Fibroblast of skin of left quadriceps (primary cell): ENCODE measurements at regions not wholly inside any gene's neighbourhood (a gene's known extent, or its start where the extent isn't known, plus 50 kb on each side); places are given as distances from the start of the nearest gene placed in this dataset.
"Not testable (repeated sequence)": the region's sequence is repeated elsewhere in the genome, so short reads cannot be mapped to it uniquely, and the experiment has no call there.

ENCODE experiments used
- DNase-seq, 2 experiments: peaks; one replicate each; pipeline ENCODE4 v3.0.0-alpha.2; 2013; ENCODE audit warnings: low read depth in 2 of 2

DNA sequence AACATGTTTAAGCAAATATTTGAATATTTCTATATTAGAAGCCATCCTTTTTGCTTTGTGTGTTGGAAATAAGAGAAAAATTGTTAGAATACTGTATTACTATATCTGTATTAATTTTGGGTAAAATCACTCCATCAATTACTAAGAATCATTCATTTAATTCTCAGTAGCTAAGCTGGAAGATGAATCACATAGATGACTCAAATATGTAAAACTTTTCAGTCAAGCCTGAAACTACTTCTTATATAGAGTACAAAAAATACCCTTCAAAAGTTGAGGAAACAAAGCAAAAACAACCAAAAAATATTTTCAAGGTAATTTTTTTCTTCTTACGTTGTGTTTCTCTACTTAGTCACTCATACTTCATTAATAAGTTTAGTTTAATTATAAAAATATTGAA, 205.7 kb upstream of the ROBO1 start:
- no peak for DNase-seq

DNA sequence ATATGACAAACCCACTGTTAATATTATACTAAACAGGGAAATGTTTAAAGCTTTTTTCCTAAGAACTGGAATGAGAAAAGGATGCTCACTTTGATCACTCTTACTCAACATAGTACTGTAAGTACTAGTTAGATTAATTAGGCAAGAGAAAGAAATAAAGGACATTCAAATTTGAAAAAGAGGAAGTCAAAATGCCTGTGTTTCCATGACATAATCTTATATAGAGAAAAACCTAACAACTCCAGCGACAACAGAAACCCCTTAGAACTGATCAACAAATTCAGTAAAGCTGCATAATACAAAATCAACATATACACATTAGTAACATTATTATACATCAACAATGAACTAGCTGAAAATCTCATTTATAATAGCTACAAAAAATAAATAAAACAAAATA, 200.6 kb upstream of the ROBO1 start:
- DNase-seq: no peak

DNA sequence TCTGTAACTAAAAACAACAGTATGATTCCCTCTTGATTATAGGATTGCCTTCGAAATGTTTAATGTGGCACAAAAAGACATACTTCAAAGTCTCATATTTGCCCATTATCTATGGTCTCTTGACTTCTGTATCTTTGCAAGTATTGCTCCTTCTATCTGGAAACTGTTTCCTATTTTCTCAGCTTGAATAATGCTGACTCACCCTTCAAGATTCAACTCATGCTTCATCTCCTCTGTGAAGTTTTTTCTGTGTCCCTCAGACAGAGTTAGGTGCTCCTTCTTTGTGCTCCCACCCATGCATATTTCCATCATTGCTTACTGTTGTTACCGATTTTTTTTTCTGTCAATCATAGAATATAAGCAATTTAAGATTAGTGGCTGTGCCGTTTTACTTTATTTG, 192.8 kb upstream of the ROBO1 start:
- DNase-seq: no peak

DNA sequence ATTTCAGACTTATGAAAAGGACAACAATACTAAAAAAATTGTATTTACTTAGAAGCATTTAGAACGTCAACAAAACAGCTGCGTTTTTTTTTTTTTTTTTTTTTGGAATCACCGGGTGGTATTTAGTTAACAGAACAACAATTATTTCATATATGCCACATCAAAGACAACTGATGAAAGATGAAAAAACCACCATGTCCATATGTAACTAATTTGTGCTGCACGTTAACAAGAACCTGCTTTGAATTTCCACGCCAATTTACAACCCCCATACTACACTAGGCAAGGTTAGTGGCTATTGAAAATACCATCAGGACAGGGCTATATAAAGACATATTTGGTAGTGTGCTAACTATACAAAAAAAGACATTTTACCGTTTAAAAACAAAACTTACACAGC, 189.3 kb upstream of the ROBO1 start:
- no peak for DNase-seq

DNA sequence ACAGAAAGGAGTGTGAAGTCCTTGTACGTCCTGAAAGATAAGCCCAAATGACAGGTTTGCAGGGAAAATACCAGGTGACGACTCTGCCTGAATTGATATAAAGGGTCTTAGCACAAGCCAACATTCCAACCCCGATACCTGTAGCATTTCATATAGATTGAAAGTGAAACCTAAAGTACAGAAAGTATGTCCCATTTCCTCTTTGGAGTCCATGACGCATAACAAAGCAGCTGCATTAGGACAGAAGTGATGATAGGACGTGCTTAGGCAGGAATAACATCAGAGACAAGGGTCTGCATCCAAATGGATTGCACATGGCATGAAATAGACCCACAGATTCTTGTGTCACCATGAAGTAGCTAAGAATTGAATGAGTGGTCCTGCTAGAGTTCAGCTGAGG, 187.0 kb upstream of the ROBO1 start:
- DNase-seq: no peak

DNA sequence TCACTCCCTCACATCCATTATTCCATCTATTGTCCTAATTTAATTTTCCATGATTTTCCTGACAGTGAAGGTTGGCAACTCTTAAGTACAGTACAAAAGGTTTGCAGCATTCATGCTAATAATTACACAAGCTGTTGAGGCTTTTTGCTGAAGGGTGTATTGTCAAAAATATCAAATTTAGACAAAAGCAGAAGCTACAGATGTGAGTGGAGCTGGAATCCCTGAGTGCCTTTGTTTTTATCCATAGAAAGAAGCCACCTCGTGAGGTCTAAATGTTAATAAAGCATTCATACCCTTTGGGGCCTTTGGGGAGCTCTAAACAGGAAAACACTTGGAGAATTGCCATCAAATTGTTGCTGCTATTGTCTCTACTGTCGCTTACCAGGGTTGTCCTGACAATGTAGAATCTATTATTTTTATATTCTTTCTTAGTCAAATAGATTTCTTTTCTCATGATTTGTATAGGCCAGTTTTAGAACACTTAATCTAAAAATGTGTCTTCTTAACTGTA, 185.8 kb upstream of the ROBO1 start:
- no peak for DNase-seq

DNA sequence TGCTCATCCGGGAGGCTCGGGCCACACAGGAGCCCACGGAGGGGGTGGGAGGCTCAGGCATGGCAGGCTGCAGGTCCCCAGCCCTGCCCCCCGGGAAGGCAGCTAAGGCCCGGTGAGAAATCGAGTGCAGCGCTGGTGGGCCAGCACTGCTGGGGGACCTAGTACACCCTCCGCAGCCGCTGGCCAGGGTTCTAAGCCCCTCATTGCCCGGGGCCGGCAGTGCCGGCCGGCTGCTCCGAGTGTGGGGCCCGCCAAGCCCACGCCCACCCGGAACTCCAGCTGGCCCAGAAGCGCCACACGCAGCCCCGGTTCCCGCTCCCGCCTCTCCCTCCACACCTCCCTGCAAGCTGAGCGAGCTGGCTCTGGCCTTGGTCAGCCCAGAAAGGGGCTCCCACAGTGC, 183.6 kb upstream of the ROBO1 start:
- DNase-seq: not testable (repeated sequence)

DNA sequence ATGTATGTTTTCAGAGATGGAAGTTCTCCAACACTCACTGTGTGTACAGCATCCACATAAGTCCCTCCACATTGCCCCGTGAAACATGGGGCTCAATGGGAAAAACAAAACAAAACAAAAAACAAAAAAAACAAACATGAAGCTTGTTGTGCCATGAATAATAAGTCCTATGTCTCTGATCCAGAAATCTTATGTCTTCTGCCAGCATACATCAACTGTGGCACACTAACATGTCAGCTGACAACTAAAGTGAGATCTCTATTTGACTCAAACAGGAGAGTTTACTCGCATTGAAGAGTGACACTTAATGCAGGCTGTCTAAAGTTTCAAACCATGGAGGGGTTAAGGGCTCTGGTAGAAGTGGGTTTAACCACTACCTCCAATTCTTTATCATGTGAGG, 180.2 kb upstream of the ROBO1 start:
- no peak for DNase-seq

DNA sequence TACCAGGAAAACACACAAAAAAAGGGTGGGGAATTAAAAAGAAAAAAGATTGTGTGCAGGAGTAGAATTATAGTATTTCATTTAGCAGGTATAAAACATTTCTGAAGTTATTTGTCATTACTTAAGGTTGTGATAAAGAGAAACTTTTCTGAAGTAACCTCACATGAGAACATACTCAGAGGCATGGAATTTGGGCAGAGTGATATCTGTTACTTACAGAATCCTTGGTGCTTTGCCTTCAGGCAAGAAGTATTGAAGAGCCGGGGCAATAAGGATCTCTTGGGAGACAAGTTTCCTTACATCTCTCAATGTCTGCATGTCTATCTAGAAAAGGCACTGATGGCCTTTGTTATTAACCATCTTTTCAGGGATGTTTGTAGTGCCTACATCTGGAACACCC, 179.7 kb upstream of the ROBO1 start:
- no peak for DNase-seq

DNA sequence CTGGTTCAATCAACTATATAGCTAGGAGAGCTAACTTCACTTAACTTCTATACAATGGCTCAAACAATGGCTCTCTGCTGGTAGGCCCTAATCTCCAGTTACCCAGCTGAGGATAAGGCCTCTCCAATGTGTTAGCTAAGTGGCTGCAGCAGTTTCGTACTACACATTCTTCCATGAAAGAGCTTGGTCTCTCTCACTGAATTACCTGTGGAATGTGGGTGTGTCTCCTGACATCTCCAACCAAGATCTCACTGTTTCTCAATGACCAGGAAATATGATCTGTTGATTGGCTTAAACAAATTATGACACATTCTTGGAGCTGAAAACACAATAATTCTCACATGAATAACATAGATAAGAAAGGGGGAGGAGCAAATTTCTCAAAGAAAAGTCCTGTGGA, 169.8 kb upstream of the ROBO1 start:
- no peak for DNase-seq

DNA sequence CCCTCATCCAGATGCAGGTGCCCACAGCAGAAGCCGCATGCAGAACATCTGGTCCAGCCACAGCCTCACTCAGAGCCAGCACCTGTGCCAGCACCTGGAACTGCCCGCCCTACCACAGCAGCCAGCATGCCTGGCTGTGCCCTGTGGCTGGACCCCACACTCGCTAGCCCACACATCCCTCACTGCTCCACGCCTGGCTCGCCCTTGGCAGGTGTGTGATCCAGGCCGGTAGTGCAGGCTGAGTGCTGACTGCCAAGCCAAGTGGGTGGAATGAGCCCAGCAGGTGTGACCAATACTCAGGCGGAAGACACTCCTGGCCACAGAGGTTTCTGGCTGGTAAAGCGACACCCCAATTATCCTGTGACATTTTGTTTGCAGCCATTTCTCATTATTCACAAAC, 162.4 kb upstream of the ROBO1 start:
- DNase-seq: no peak

DNA sequence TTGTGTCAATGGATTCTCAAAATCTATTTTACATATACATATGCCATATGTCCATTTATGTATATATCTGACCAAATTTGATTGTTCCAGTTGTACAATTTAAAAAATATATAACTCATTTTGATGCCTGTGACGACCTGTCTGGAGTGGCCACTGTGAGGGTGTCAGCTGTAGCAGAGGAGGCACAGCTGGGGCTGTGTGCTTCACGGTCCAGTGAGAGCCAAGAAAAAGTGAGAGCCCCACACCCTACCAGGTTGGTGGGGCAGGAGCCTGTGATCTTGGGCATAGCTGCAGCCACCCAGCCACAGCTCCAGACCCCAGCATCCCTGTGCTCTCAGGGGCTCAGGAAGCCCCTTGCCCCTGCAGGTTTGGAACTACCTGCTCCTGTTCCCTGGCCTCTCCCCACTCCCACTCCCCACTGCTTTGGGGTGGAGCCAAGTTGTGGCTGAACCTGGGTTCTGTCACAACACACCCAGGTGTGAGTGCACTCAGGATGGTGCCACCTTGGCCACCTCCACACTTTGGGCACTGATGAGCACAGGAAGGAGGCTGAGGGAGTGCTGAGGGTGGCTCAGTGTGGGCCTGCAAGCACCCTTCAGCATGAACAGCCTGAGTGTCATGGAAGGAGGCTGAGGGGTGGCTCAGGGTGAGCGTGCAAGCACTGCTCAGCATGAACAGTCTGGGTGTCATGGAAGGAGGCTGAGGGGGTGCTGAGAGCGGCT, 161.1 kb upstream of the ROBO1 start:
- DNase-seq: no peak

DNA sequence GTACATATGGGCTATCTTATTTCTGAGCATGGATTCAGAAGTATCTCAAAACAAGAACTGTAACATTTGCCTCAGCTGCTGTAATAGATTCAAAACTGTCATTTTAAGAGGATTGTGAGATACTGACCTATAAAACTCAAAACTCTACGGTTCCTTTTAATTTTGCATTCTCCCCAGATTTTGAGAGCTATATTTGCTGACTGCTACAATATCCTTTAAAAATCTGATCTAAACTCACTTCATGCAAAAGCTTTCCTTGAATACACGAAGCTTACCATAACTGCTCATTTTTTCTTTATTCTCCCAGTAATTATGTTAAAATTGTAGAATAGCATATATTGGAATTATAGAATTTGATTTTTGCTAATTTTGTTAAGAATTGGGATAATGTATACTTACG, 158.7 kb upstream of the ROBO1 start:
- DNase-seq: no peak

DNA sequence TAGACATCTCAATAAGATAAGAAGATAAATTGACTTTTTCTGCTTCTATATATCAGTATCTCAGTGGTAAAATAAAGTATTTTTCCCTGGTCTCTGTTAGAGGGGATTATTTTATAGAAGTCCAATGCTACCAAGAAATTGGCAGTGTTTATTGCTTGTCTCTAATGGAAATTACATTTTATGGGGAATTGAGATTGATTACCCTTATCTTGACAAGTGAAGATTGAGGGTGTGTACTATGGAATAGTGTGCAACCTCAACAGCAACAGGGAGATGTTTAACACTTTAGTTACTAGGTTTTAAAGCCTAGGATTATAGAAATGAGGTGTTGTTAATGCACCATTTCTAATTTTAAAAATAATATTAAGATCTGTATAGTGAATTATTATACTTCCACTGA, 154.8 kb upstream of the ROBO1 start:
- no peak for DNase-seq

DNA sequence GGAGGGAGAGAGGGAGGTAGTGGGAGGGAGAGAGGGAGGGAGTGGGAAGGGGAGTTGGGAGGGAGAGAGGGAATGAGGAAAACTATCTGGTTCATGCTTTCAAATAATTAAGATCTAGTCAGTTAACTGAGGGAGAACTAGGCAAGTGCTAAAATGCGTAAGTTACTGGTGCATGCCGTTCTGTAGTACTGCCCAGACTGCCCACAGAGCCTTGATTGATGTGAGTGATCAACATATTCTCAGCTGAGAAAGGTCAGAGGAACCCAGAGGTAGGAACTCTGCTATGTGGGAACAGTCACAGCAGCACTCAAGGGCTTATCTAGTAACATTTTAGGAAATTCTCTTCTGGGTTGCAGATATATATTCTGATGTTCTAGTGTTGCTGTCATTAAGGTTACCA, 149.8 kb upstream of the ROBO1 start:
- no peak for DNase-seq

DNA sequence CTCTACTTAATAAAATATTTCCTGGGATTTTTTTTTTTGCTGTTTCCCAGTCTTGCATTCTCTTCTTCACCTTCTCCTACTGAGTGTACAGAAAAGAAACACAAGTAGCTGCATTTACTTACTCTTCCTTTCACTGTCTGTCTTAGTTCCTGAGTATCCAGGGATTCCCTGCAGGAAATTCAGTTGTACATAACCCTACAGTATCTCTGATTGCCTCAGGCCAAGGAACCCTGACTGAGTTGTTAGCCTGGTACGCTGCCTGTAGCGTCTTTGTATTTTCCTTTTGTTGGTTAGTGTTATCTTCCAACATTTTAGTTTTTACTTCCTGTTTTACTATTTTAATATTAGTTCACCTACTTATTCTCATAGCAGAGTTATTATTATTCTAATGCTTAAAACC, 142.5 kb upstream of the ROBO1 start:
- no peak for DNase-seq

DNA sequence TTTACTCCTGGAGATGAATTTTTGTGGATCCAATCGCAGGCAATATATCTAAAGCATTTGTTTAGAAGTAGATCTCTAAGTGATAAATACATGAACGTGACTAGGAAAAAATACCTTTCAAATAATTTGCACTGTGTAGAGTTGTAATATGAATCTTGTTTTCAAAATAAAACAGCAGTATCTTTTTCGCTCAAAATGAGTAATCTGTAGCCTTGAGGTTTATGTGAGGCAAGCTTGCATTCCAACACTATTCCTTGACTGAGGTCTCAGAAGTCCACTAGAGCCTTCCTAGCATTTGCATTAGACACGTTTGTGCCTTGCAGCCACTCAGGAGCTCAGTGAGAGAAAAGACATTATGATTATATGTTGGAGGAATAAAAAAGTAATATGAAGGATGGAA, 138.3 kb upstream of the ROBO1 start:
- no peak for DNase-seq

DNA sequence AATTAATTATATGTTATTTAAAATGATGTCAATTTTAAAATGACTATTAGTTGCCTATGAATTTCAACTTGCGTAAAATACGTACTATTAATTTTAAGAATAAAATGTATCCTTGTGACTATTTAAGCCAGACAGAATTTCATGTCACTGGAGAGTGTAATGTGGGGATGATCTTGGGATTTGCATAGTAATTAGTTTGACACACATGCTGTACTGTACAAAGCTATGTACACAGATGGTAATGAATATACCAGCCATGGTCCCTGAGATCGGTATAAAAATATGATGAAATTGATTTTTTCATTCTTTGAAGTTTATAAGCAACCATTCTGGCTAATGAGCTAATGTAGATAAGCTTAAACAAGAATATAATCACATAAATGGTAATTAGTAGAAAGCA, 134.4 kb upstream of the ROBO1 start:
- DNase-seq: no peak

DNA sequence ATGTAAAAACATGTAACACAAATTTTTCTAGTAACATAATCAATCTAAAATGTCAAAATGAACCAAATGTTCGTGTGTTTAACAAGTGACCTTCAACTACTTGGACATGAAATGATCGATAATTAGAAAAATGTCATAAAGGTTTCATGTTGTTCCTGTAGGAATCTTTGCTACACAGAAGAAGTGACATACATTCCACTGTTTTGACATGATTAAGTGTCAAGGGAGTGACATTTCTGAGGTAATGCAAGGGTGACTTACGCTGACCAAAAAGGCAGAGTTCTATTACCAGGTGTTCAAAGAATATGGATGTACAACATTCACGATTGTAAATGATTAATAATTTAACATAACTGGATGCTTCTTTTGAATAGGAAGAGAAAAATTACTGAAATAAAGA, 131.1 kb upstream of the ROBO1 start:
- no peak for DNase-seq

DNA sequence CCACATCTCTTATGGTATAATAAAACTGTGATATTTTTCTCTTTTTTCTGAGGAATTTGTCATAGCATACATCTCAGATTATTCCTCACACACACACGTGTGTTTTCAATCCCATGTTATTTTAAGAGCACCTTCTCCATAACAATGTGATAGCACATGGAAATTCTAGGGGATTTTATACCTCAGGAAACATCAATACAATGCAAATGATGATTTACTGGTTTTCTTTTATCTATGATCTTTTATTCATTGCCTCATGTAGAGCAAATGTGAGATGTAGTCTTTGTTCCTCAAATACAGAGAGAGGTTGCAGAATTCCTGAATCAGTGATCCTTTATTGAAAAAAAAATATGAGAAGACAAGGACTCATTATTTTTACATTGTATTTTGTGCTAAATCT, 128.3 kb upstream of the ROBO1 start:
- DNase-seq: no peak

DNA sequence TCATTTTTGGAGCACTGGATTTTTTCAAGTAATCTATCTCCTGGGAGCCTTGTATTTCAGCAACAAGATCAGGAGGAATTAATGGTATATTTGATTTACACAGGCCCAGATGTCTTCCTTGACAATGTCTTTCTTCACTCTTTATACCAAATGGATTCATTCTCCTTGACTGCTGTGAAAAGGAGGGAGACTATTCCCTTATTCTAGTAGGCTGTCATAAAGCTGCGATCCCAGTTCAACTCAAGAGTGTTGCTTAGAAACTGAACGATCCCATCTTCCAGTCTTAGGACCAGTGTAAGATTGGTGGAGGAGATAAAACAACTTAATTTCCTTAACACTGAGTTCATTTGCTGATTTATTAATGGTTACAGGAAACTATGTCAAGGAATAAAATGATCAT, 119.4 kb upstream of the ROBO1 start:
- no peak for DNase-seq

DNA sequence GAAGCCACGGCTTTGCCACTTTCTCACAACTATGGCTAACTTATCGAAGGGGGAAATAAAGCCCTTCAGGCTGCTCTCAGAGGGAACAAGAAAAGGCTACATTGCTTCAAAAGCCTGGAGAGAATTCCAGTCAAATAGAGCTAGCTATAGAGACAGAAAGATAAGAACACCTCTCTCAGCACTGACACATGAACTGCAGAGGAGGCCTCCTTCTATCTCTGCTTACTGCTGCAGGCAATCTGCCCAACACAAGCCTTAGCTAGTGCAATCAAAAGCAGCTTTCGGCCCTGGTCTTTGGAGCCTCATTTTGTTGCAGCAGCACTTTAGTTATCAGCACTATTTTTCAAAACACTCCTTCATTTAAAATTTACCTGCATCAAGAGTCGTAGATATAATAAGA, 118.4 kb upstream of the ROBO1 start:
- DNase-seq: no peak

DNA sequence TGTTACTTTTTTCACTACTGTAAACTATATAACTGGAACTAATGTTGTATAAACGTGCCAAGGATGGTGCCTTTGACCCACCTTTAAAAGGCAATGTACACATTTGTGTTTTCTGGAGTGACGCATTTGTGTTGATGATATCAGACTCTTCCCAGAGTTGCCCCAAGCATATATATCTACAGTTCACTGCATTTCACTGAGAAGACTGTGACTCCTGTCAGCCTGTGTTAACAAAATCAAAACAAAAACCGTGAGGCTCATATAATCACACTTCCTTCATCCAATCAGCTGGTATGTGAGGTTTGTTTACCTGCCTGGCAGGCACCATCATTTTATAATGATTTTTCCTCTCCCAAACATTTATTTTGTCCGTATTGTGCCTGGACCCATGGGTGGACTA, 117.6 kb upstream of the ROBO1 start:
- DNase-seq: no peak

DNA sequence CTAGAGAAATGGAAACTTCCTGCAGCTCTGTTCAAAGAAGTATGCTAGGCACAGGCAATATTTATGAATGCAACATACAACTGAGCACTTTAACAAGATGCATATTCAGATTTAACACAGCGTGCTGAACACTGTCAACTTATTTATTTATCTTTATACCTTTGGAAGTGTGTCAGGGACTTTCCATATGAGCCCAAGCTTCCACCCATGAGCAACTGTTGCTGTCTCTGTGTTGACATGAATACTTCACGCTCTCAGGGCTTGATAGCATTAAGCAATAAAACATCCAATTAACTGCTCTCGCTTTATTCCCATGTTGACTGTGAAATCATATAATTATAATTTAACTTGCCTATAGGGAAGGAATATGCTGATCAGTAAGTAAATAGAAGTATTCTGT, 116.6 kb upstream of the ROBO1 start:
- DNase-seq: no peak
